ENCODE measurements at regions not wholly inside any gene's neighbourhood (a gene's known extent, or its start where the extent isn't known, plus 50 kb on each side); places are given as distances from the start of the nearest gene placed in this dataset.

- TF ChIP-seq CTCF (IDR thresholded peaks at IDR 0.05) (no peak), POLR2AphosphoS5 (IDR thresholded peaks at IDR 0.05) (no peak)
Measured at GRCh38 chr6:139885909-139886308, 511.5 kb upstream of the CITED2 start.
